Fibroblast of pulmonary artery (primary cell): ENCODE measurements at regions not wholly inside any gene's neighbourhood (a gene's known extent, or its start where the extent isn't known, plus 50 kb on each side); places are given as distances from the start of the nearest gene placed in this dataset.

Source experiments
- DNase-seq: peaks from one replicate; pipeline ENCODE4 v3.0.0-alpha.2; 2010; ENCODE audit warnings: low read depth
- H3K4me3 ChIP-seq: replicated peaks from 2 replicates; pipeline ENCODE4 v1.5.1; 2011; ENCODE audit warnings: low read depth, mild to moderate bottlenecking, control low read depth, low read length, moderate library complexity
- CTCF ChIP-seq: IDR thresholded peaks from 2 replicates; pipeline ENCODE4 v1.5.1; 2011; ENCODE audit warnings: mild to moderate bottlenecking, control low read depth, low read length, inconsistent platforms; ENCODE audit errors: missing control alignments

- no peak overlapping the region for H3K4me3 ChIP-seq
- no peak for DNase-seq
- no peak for TF ChIP-seq CTCF
Measured at GRCh38 chr16:55988013-55988412, 112.8 kb upstream of the CES5A start.

GRCh38 chr16:55982597-55982996 lies 107.4 kb upstream of the CES5A start:
- TF ChIP-seq CTCF, result no peak
- H3K4me3 ChIP-seq, result no peak overlapping the region
- DNase-seq, result no peak

GRCh38 chr16:55981557-55981956 lies 106.4 kb upstream of the CES5A start:
- no peak for TF ChIP-seq CTCF
- no peak overlapping the region for H3K4me3 ChIP-seq
- DNase-seq, result no peak

GRCh38 chr16:55976815-55977214 lies 101.6 kb upstream of the CES5A start:
- no peak for TF ChIP-seq CTCF
- no peak overlapping the region for H3K4me3 ChIP-seq
- DNase-seq, result no peak

- no peak for TF ChIP-seq CTCF
- DNase-seq, result no peak
- no peak overlapping the region for H3K4me3 ChIP-seq
Measured at GRCh38 chr16:55971447-55971846, 96.3 kb upstream of the CES5A start.

- no peak for DNase-seq
- no peak overlapping the region for H3K4me3 ChIP-seq
- no peak for TF ChIP-seq CTCF
Measured at GRCh38 chr16:55968221-55968620, 93.0 kb upstream of the CES5A start.

- no peak for DNase-seq
- H3K4me3 ChIP-seq, result no peak overlapping the region
- TF ChIP-seq CTCF, result no peak
Measured at GRCh38 chr16:55964923-55965475, 89.8 kb upstream of the CES5A start.
